Spleen (tissue), 11 donors: ENCODE measurements at regions not wholly inside any gene's neighbourhood (a gene's known extent, or its start where the extent isn't known, plus 50 kb on each side); places are given as distances from the start of the nearest gene placed in this dataset.

Source experiments
- DNase-seq: peaks from one replicate; pipeline ENCODE4 v3.0.0-alpha.2; 2020
- H3K27ac ChIP-seq, 8 donors: fragments of 200-600 bp; sonication (generic) in 7 of 8; 1 replicate in 4 of 8; 2 replicates in 4 of 8; pipeline versions ENCODE4 v1.5.0 to v1.8.0; 2016 to 2021; ENCODE audit warnings: inconsistent platforms in 4 of 8, mild to moderate bottlenecking in 4 of 8, moderate library complexity in 1 of 8
- H3K27me3 ChIP-seq, 7 donors: fragments of 200-600 bp; sonication (generic) in 6 of 7; replicated peaks in 1 of 7; 1 replicate in 4 of 7; 2 replicates in 3 of 7; pipeline versions ENCODE4 v1.5.0 to v1.8.0; 2016 to 2021; ENCODE audit warnings: inconsistent platforms in 3 of 7, mild to moderate bottlenecking in 1 of 7
- H3K36me3 ChIP-seq, 6 donors: fragments of 200-600 bp; sonication (generic) in 5 of 6; 1 replicate in 4 of 6; 2 replicates in 2 of 6; pipeline versions ENCODE4 v1.5.0 to v1.8.0; 2016 to 2021; ENCODE audit warnings: inconsistent platforms in 2 of 6
- H3K4me1 ChIP-seq, 6 donors: fragments of 200-600 bp; sonication (generic) in 5 of 6; 1 replicate in 3 of 6; 2 replicates in 3 of 6; pipeline versions ENCODE4 v1.5.0 to v1.8.0; 2016 to 2021; ENCODE audit warnings: inconsistent platforms in 3 of 6
- H3K4me3 ChIP-seq, 8 donors: fragments of 200-600 bp; sonication (generic) in 7 of 8; 1 replicate in 4 of 8; 2 replicates in 4 of 8; pipeline versions ENCODE4 v1.5.0 to v1.8.0; 2016 to 2021; ENCODE audit warnings: inconsistent platforms in 4 of 8, mild to moderate bottlenecking in 4 of 8, moderate library complexity in 2 of 8
- H3K9me3 ChIP-seq, 8 donors: fragments of 200-600 bp; sonication (generic) in 7 of 8; 1 replicate in 4 of 8; 2 replicates in 4 of 8; pipeline versions ENCODE4 v1.5.0 to v1.8.0; 2016 to 2021; ENCODE audit warnings: inconsistent platforms in 4 of 8
- POLR2A ChIP-seq, 3 donors: fragments of 450-650 bp; IDR thresholded peaks; one replicate each; pipeline ENCODE4 v1.5.1; 2017; ENCODE audit warnings: antibody characterized with exemption in 3 of 3, mild to moderate bottlenecking in 1 of 3
- POLR2AphosphoS5 ChIP-seq, 3 donors: sonication (generic); formaldehyde crosslinking; IDR thresholded peaks; one replicate each; pipeline ENCODE4 v1.5.1; 2017; ENCODE audit warnings: antibody characterized with exemption in 3 of 3
- WGBS, 5 donors: extraction: QIAGEN DNeasy Blood & Tissue Kit in 3 of 5; methylation state at CpG; one replicate each; pipeline versions ENCODE4 v1.1.5 to v1.1.7; 2013 to 2018; 5-methylcytosine and 5-hydroxymethylcytosine counted together
- intact Hi-C: fragments of 100-400 bp; cut with DNase I; formaldehyde crosslinking; loops from one replicate; pipeline ENCODE4 v1.15.0; 2023; ENCODE audit warnings: low total_unique reads
- TF ChIP-seq, protein P1 (sequence below), 11 experiments: fragments of 200-600 bp in 7 of 11; fragments of 450-650 bp in 4 of 11; sonication (generic) in 4 of 11; IDR thresholded peaks in 8 of 11; conservative IDR thresholded peaks in 3 of 11; 1 replicate in 7 of 11; 2 replicates in 4 of 11; pipeline versions ENCODE4 v1.4.0 to v1.8.0; 2016 to 2021; ENCODE audit warnings: antibody characterized with exemption in 11 of 11, inconsistent platforms in 4 of 11, mild to moderate bottlenecking in 1 of 11
- donor health status: healthy with polysubstance abuse.
- donor health status: DM: no; HTN: no; CAD: no; lungs with moderate emphysema.
- donor health status: DM: no; HTN: no; CAD: no.
- donor health status: Bipolar disorder and iron deficiency.
- donor health status: healthy.
- donor health status: DM: no; HTN: no; CAD: no.
- donor health status: DM: yes; HTN: yes; CAD: no.

DNA sequence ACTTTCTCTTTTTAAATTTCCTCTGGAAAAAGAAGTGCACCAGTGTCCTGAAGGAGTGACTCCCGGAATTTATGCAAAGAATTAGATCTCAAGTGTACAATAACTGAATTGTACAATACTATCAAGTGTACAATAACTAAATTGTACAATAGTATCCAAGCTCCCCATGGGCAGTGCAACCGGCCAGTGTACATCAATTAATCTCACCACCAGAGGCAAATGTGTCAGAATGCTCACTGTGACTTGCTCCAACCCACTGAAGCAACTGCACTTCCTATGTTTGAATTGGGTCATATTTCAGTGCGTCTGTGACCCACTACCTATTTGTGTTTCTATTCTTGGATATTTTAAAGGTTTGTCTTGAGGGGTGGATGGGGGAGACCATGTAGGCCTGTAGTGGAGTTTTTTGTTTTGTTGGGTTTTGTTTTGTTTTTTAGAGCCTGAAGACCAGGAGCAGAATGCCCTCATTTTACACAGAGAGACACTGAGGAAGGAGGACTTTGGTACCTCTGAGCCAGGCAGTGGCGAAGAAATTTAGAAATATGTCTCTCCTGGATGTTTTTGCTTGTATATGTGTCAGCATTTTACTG, 78.5 kb upstream of the CTTNBP2 start:
- DNase-seq, result no peak
- WGBS, 5 donors, result 73 to 88% (median 77%) methylated on average over 4 of the region's 4 CpGs
- intact Hi-C loops, result no loop called here
- Histone ChIP-seq H3K4me1 (no peaks in the 10 kb centered on the region), H3K36me3 (no peaks in the 10 kb centered on the region), H3K27me3 (no peaks in the 10 kb centered on the region), H3K9me3 (peaks cover 0 to 6% (median 0%) of the 10 kb centered on the region in 8 donors), H3K4me3 (no peak overlapping the region), H3K27ac (no peak overlapping the region)
- TF ChIP-seq POLR2AphosphoS5 (IDR thresholded peaks at IDR 0.05) (no peak), POLR2A (IDR thresholded peaks at IDR 0.05) (no peak)
- TF ChIP-seq, protein P1, sequence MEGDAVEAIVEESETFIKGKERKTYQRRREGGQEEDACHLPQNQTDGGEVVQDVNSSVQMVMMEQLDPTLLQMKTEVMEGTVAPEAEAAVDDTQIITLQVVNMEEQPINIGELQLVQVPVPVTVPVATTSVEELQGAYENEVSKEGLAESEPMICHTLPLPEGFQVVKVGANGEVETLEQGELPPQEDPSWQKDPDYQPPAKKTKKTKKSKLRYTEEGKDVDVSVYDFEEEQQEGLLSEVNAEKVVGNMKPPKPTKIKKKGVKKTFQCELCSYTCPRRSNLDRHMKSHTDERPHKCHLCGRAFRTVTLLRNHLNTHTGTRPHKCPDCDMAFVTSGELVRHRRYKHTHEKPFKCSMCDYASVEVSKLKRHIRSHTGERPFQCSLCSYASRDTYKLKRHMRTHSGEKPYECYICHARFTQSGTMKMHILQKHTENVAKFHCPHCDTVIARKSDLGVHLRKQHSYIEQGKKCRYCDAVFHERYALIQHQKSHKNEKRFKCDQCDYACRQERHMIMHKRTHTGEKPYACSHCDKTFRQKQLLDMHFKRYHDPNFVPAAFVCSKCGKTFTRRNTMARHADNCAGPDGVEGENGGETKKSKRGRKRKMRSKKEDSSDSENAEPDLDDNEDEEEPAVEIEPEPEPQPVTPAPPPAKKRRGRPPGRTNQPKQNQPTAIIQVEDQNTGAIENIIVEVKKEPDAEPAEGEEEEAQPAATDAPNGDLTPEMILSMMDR (IDR thresholded peaks at IDR 0.05 in 8 of 11, conservative IDR thresholded peaks at IDR 0.05 in 3 of 11), result no peak

DNA sequence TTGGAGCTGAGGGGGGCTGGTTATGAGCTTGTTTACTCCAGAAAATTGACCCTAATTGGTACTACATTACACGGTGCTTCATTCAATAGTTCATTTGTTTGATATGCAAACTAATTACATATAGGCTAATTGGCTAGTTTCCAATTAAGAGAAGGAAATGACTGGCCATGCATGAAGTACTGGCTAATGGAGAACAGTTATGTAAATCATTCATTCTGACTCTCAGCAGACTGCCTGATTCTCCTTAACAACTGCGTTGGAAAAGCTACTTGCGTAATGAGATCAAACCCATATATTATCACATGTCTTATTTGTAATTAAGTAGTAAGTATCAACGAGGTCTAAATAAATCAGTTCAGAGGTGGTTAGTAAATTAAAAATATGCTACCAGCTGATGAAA, 81.8 kb upstream of the CTTNBP2 start:
- Histone ChIP-seq H3K4me3 (no peak overlapping the region), H3K27me3 (no peaks in the 10 kb centered on the region), H3K9me3 (peaks cover 0 to 6% (median 0%) of the 10 kb centered on the region in 8 donors), H3K36me3 (no peaks in the 10 kb centered on the region), H3K27ac (no peak overlapping the region), H3K4me1 (no peaks in the 10 kb centered on the region)
- intact Hi-C loops, result no loop called here
- no peak for DNase-seq
- TF ChIP-seq POLR2AphosphoS5 (IDR thresholded peaks at IDR 0.05) (no peak), POLR2A (IDR thresholded peaks at IDR 0.05) (no peak)
- TF ChIP-seq, protein P1 (IDR thresholded peaks at IDR 0.05 in 8 of 11, conservative IDR thresholded peaks at IDR 0.05 in 3 of 11), result no peak
- 82 to 87% (median 84%) methylated on average over 4 of the region's 4 CpGs for WGBS, 5 donors

DNA sequence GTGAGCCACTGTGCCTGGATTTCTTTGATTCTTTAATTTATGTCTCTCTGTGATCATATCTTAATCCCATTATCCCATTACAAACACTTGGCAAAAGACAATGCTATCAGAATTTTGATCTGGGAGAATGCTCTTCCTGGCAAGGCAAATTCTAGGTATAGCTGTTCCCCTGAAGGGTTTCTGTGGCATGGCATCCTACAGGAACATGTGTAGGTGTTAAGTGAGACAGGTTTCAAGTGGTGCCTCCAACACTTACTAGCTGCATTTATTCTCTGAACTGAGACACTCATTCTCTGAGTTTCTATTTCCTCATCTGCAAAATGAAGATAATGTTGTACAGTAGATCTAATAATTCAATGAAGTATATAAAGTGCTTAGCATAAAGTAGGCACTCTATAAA, 87.1 kb upstream of the CTTNBP2 start:
- Histone ChIP-seq H3K27me3 (no peaks in the 10 kb centered on the region), H3K36me3 (no peaks in the 10 kb centered on the region), H3K4me3 (no peak overlapping the region), H3K9me3 (no peaks in the 10 kb centered on the region), H3K4me1 (no peaks in the 10 kb centered on the region), H3K27ac (no peak overlapping the region)
- no peak for DNase-seq
- TF ChIP-seq POLR2A (IDR thresholded peaks at IDR 0.05) (no peak), POLR2AphosphoS5 (IDR thresholded peaks at IDR 0.05) (no peak)
- TF ChIP-seq, protein P1 (IDR thresholded peaks at IDR 0.05 in 8 of 11, conservative IDR thresholded peaks at IDR 0.05 in 3 of 11), result no peak
- intact Hi-C loops, result no loop called here

DNA sequence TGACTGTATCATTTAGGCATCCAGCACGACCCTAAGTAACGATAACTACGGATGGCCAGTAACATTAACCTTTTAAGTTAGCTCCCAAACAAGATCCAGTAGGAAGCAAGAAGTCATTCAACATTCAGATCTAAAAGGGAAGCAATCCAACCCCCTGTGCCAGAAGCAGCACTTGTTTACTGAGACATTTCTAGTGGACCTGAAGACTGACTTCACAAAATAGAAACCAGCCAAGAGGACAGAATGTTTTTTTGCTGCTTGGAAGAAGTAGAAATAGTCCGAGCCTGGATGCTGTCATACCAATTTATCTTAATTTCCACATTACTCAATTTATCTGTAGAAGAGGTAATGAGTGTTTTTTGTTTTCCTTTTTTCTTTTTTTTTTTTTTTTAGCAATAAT, 88.0 kb upstream of the CTTNBP2 start:
- Histone ChIP-seq H3K27me3 (no peaks in the 10 kb centered on the region), H3K9me3 (no peaks in the 10 kb centered on the region), H3K27ac (no peak overlapping the region), H3K36me3 (no peaks in the 10 kb centered on the region), H3K4me3 (no peak overlapping the region), H3K4me1 (no peaks in the 10 kb centered on the region)
- WGBS, 5 donors, result 63 to 84% (median 69%) methylated on average over 4 of the region's 4 CpGs
- TF ChIP-seq, protein P1 (IDR thresholded peaks at IDR 0.05 in 8 of 11, conservative IDR thresholded peaks at IDR 0.05 in 3 of 11), result no peak
- TF ChIP-seq POLR2A (IDR thresholded peaks at IDR 0.05), result no peak
- DNase-seq, result no peak
- intact Hi-C loops, result no loop called here
